GM12892 (cell line): ENCODE measurements at regions not wholly inside any gene's neighbourhood (a gene's known extent, or its start where the extent isn't known, plus 50 kb on each side); places are given as distances from the start of the nearest gene placed in this dataset.
"Not testable (repeated sequence)": the region's sequence is repeated elsewhere in the genome, so short reads cannot be mapped to it uniquely, and the experiment has no call there.

Source experiments
- DNase-seq: peaks from one replicate; pipeline ENCODE4 v3.0.0; 2011; ENCODE audit not compliant: insufficient read length
- FAIRE-seq: peaks from 2 replicates; lab custom pipeline; 2011; peaks lifted over from hg19 to GRCh38; lab: Jason Lieb, UNC
- POLR2A ChIP-seq: IDR thresholded peaks from 2 replicates; pipeline ENCODE4 v1.6.1; 2011; ENCODE audit warnings: low read depth, low read length, control low read depth
- POLR2AphosphoS5 ChIP-seq: IDR thresholded peaks from 2 replicates; pipeline ENCODE4 v1.6.1; 2011; ENCODE audit warnings: low read depth, low read length, control low read depth
- TAF1 ChIP-seq: IDR thresholded peaks from 2 replicates; pipeline ENCODE4 v1.6.1; 2011; ENCODE audit warnings: low read depth, mild to moderate bottlenecking, control low read depth, low read length, borderline replicate concordance

DNA sequence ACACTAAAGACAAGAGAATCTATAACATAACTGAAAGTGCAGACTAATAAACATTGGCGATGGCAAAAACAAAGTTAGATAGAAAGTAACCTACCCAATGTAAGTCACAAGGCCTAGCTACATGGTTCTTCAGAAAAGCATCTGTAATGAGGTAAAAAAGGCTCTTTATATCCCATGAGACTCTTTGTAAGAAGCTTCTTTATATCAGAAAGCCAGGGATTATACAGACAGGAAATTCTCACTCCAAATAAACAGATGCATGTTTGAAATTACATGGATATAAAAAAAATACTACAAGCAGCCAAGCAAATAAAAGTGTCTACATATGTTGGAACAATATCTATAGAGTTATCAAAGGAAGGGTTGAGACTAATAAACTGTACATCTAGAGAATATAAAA, 284.9 kb upstream of the NRSN1 start:
- TF ChIP-seq TAF1 (no peak), POLR2AphosphoS5 (no peak), POLR2A (no peak)
- no peak for DNase-seq
- no peak for FAIRE-seq

DNA sequence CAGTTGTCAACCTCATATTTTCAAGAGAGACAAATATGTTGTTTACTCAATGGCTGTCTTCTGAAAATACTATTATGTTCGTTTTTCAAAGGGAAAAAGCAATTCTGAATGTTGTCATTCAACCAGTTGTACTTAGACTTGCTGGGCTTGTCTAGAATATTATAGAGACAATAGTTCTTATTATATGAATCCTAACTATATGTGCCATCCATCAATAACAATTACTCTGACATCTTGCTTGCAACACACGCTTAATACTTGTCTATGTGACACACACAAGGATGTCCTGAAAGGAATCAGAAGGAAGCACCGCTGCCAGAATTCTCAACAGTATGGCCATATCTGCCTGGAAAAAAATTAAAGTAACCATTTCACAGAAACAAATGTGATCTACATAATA, 283.3 kb upstream of the NRSN1 start:
- TF ChIP-seq POLR2A (no peak), POLR2AphosphoS5 (no peak)
- no peak for FAIRE-seq
- DNase-seq, result no peak

GRCh38 chr6:23851522-23851921, 274.5 kb upstream of the NRSN1 start:
- no peak for TF ChIP-seq TAF1
- TF ChIP-seq POLR2AphosphoS5, result no peak
- no peak for TF ChIP-seq POLR2A
- FAIRE-seq (no peak), DNase-seq (no peak)

GRCh38 chr6:23853566-23854133, 272.4 kb upstream of the NRSN1 start:
- not testable (repeated sequence) for FAIRE-seq

GRCh38 chr6:23854154-23854553, 271.9 kb upstream of the NRSN1 start:
- not testable (repeated sequence) for FAIRE-seq, DNase-seq

More at GRCh38 chr6:23853566-23854133, 272.4 kb upstream of the NRSN1 start:
- not testable (repeated sequence) for DNase-seq

DNA sequence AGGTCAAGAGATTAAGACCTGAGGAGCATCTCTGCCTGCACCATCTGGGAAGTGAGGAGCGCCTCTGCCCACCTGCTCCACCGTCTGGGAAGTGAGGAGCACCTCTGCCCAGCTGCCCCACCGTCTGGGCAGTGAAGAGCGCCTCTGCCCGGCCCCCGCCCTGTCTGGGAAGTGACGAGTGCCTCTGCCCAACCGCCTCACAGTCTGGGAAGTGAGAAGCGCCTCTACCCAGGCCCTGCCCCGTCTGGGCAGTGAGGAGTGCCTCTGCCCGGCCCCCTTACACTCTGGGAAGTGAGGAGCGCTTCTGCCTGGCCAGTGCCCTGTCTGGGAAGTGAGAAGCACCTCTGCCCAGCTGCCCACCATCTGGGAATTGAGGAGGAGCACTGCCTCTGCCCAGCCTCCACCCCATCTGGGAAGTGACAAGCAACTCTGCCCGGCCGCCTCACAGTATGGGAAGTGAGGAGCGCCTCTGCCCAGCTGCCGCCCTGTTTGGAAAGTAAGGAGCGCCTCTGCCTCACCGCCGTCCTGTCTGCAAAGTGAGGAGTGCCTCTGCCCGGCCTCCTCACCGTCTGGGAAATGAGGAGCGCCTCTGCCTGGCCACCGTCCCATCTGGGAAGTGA, 270.4 kb upstream of the NRSN1 start:
- TF ChIP-seq POLR2AphosphoS5, result no peak
- no peak for TF ChIP-seq TAF1
- no peak for TF ChIP-seq POLR2A
- DNase-seq, result no peak
- no peak for FAIRE-seq

DNA sequence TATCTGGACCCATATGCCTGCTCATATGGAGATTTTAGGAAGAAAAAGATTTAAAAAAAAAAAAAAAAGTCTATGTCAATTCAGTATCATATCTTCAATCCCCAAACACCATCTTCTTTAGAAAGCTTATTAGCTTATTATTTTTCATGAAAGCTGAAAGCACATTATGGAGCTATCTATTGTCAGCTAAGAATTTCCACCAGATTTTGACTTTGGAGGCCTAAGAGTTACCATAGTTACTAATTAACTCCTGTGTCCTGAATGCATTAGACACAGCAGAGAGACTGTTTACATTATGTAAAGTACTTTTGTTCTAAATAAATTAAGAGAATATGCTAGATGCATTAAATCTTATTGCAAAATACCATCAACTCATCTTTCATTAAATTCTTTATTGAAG, 255.5 kb upstream of the NRSN1 start:
- TF ChIP-seq POLR2A (no peak), POLR2AphosphoS5 (no peak), TAF1 (no peak)
- FAIRE-seq (no peak), DNase-seq (no peak)

- DNase-seq, result no peak
- FAIRE-seq, result no peak
Measured at GRCh38 chr6:23873161-23873560, 252.9 kb upstream of the NRSN1 start.

GRCh38 chr6:23875006-23875405, 251.0 kb upstream of the NRSN1 start:
- DNase-seq (no peak), FAIRE-seq (no peak)
- no peak for TF ChIP-seq TAF1
- TF ChIP-seq POLR2A, result no peak
- no peak for TF ChIP-seq POLR2AphosphoS5

More at GRCh38 chr6:23873161-23873560, 252.9 kb upstream of the NRSN1 start:
- no peak for TF ChIP-seq TAF1
- no peak for TF ChIP-seq POLR2A
- no peak for TF ChIP-seq POLR2AphosphoS5

DNA sequence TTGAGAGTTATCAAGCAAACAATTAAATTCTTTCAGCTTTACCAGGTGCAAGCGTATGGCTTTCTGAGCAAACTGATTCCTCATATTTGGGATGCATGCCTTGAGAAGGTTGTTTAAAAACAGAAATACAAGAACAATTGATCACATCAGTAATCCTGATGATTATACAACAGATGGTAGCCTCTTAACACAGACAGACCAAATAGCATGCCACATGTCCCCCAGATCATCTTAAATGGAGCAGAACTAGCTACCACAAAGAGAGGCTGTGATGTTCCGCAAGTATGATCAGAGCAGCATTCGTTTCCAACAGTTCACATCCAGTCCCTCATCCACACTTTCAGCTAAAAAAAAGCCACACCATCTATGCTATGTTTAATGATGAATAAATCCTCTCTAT, 246.2 kb upstream of the NRSN1 start:
- DNase-seq (no peak), FAIRE-seq (no peak)
- TF ChIP-seq POLR2A, result no peak

- DNase-seq (no peak), FAIRE-seq (no peak)
- TF ChIP-seq POLR2AphosphoS5 (no peak), TAF1 (no peak)
Measured at GRCh38 chr6:23890543-23891227, 235.3 kb upstream of the NRSN1 start.

DNA sequence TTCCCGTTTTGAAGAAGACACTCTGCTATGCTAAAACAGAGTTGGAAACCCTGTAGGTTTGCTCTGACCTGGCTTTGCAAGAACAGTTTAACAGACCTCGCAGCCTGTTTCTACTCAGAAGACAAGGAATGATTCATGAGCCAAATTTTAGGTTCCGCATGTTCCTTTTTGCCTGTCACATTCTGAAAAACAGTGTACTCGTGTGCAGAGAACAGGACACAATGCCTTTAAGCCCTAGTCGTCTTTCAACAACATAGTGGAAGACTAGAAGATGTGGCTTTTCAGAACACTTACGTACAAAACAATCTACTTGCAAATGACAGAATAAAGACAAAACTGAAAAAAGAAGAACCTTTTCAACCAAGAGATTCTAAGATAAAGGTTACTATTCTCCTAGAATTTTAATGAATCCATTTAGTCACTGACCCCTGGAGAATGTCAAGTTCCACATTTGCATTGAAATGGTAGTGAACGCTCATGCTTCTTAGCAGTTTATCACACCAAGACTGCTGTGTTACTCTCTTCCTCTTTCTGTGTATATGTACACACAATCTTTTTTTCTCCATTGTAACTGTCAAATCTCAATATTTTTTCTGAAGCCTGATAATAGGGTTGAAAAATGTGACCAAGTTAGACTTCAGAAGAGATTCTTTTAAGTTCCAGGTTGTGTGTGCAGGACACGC, 220.7 kb upstream of the NRSN1 start:
- FAIRE-seq (no peak), DNase-seq (no peak)
- no peak for TF ChIP-seq POLR2A
- TF ChIP-seq POLR2AphosphoS5, result no peak
- no peak for TF ChIP-seq TAF1
